ENCODE measurements at regions not wholly inside any gene's neighbourhood (a gene's known extent, or its start where the extent isn't known, plus 50 kb on each side); places are given as distances from the start of the nearest gene placed in this dataset.

- no peak for TF ChIP-seq JUND (IDR thresholded peaks at IDR 0.05)
- no peak for TF ChIP-seq TAF1 (conservative IDR thresholded peaks at IDR 0.05)
- no peak for TF ChIP-seq CTCF (IDR thresholded peaks at IDR 0.05; ENCODE audit: low read depth, low read length, missing input control)
- TF ChIP-seq REST (IDR thresholded peaks at IDR 0.05): no peak
- TF ChIP-seq ATF3 (IDR thresholded peaks at IDR 0.05): no peak
- no peak for TF ChIP-seq SP1 (IDR thresholded peaks at IDR 0.05)
- TF ChIP-seq EGR1 (IDR thresholded peaks at IDR 0.05; ENCODE audit: low read depth in 2 of 2): no peak
- TF ChIP-seq RAD21 (IDR thresholded peaks at IDR 0.05): no peak
- TF ChIP-seq YY1 (IDR thresholded peaks at IDR 0.05): no peak
Observed at GRCh38 chr17:33534087-33534486, 241.0 kb upstream of the ASIC2 start.

Data from liver (tissue), 3 donors.